MM.1S (cell line): ENCODE measurements at regions not wholly inside any gene's neighbourhood (a gene's known extent, or its start where the extent isn't known, plus 50 kb on each side); places are given as distances from the start of the nearest gene placed in this dataset.

ENCODE experiments used
- EZH2phosphoT487 ChIP-seq: fragments of 300-600 bp; sonication (generic); IDR thresholded peaks from 2 replicates; pipeline ENCODE4 v1.6.1; 2018; ENCODE audit warnings: antibody characterized with exemption, low read length
- TF ChIP-seq, protein P1 (sequence below): fragments of 300-600 bp; sonication (generic); IDR thresholded peaks from 2 replicates; pipeline ENCODE4 v1.5.1; 2016; ENCODE audit warnings: antibody characterized with exemption, low read length, mixed read lengths

DNA sequence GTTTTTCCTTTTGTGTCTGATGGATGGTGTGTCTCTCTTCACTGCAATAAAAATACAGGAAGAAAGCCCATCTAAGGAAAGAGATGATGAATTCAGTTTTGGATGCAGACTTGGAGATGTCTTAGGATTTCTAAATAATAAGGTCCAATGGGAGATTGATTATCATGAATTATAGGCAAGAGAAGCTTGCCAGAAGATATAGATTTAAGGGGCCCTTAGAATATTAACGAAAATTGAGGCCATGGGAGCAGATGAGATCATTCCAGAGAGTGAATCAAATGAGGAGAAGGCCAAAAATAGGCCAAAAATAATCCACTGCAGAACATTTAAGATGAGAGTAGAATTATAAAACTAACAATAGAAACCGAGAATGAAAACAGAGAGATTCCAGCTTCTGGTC is 63.1 kb downstream of the KCNJ2 start:
- TF ChIP-seq, protein P1, sequence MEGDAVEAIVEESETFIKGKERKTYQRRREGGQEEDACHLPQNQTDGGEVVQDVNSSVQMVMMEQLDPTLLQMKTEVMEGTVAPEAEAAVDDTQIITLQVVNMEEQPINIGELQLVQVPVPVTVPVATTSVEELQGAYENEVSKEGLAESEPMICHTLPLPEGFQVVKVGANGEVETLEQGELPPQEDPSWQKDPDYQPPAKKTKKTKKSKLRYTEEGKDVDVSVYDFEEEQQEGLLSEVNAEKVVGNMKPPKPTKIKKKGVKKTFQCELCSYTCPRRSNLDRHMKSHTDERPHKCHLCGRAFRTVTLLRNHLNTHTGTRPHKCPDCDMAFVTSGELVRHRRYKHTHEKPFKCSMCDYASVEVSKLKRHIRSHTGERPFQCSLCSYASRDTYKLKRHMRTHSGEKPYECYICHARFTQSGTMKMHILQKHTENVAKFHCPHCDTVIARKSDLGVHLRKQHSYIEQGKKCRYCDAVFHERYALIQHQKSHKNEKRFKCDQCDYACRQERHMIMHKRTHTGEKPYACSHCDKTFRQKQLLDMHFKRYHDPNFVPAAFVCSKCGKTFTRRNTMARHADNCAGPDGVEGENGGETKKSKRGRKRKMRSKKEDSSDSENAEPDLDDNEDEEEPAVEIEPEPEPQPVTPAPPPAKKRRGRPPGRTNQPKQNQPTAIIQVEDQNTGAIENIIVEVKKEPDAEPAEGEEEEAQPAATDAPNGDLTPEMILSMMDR, result no peak
- TF ChIP-seq EZH2phosphoT487, result no peak
